MM.1S (cell line): ENCODE measurements at regions not wholly inside any gene's neighbourhood (a gene's known extent, or its start where the extent isn't known, plus 50 kb on each side); places are given as distances from the start of the nearest gene placed in this dataset.

Source experiments
- DNase-seq: peaks from one replicate; pipeline ENCODE4 v3.0.0-alpha.2; 2015
- H2AFZ ChIP-seq: fragments of 300-600 bp; sonication (generic); 2 replicates; pipeline ENCODE4 v1.6.0; 2016; ENCODE audit warnings: antibody characterized with exemption, low read length
- H3F3A ChIP-seq: fragments of 300-600 bp; sonication (generic); 2 replicates; pipeline ENCODE4 v1.6.1; 2016; ENCODE audit warnings: mild to moderate bottlenecking, antibody characterized with exemption, low read length, moderate library complexity, mixed read lengths; ENCODE audit not compliant: insufficient read depth
- H3K27ac ChIP-seq: fragments of 300-600 bp; sonication (generic); 2 replicates; pipeline ENCODE4 v1.5.1; 2016; ENCODE audit warnings: mild to moderate bottlenecking, low read length
- H3K27me3 ChIP-seq: fragments of 300-600 bp; sonication (generic); replicated peaks from 2 replicates; pipeline ENCODE4 v1.6.0; 2016; ENCODE audit warnings: low read length; ENCODE audit not compliant: insufficient read depth
- H3K36me3 ChIP-seq: fragments of 300-600 bp; sonication (generic); replicated peaks from 2 replicates; pipeline ENCODE4 v1.6.1; 2016; ENCODE audit warnings: mild to moderate bottlenecking, low read length, mixed read lengths; ENCODE audit not compliant: insufficient read depth
- H3K4me1 ChIP-seq: fragments of 300-600 bp; sonication (generic); 2 replicates; pipeline ENCODE4 v1.6.1; 2016; ENCODE audit warnings: low read length, mixed read lengths
- H3K4me2 ChIP-seq: fragments of 300-600 bp; sonication (generic); 2 replicates; pipeline ENCODE4 v1.6.0; 2016; ENCODE audit warnings: low read depth, low read length
- H3K4me3 ChIP-seq: fragments of 300-600 bp; sonication (generic); 2 replicates; pipeline ENCODE4 v1.5.1; 2016; ENCODE audit warnings: low read length, mixed read lengths
- H3K79me2 ChIP-seq: fragments of 300-600 bp; sonication (generic); 2 replicates; pipeline ENCODE4 v1.6.1; 2016; ENCODE audit warnings: mixed run types, low read length, mixed read lengths
- H3K9ac ChIP-seq: fragments of 300-600 bp; sonication (generic); 2 replicates; pipeline ENCODE4 v1.6.1; 2016; ENCODE audit warnings: low read length, mixed read lengths
- H3K9me2 ChIP-seq: fragments of 300-600 bp; sonication (generic); replicated peaks from 2 replicates; pipeline ENCODE4 v1.6.1; 2016; ENCODE audit warnings: mild to moderate bottlenecking, low read length, mixed read lengths; ENCODE audit not compliant: insufficient read depth
- H3K9me3 ChIP-seq: fragments of 300-600 bp; sonication (generic); replicated peaks from 2 replicates; pipeline ENCODE4 v1.6.1; 2016; ENCODE audit warnings: mild to moderate bottlenecking, low read length, mixed read lengths; ENCODE audit not compliant: insufficient read depth
- H4K20me1 ChIP-seq: fragments of 300-600 bp; sonication (generic); 2 replicates; pipeline ENCODE4 v1.6.1; 2016; ENCODE audit warnings: mild to moderate bottlenecking, low read length, moderate library complexity, mixed read lengths; ENCODE audit not compliant: insufficient read depth
- EZH2 ChIP-seq: fragments of 300-600 bp; sonication (generic); optimal IDR thresholded peaks from 2 replicates; pipeline ENCODE3; 2017; ENCODE audit warnings: low read depth, mild to moderate bottlenecking, antibody characterized with exemption, low read length, mixed read lengths
- EZH2phosphoT487 ChIP-seq: fragments of 300-600 bp; sonication (generic); IDR thresholded peaks from 2 replicates; pipeline ENCODE4 v1.6.1; 2018; ENCODE audit warnings: antibody characterized with exemption, low read length
- TF ChIP-seq, protein P1 (sequence below): fragments of 300-600 bp; sonication (generic); IDR thresholded peaks from 2 replicates; pipeline ENCODE4 v1.5.1; 2016; ENCODE audit warnings: antibody characterized with exemption, low read length, mixed read lengths

DNA sequence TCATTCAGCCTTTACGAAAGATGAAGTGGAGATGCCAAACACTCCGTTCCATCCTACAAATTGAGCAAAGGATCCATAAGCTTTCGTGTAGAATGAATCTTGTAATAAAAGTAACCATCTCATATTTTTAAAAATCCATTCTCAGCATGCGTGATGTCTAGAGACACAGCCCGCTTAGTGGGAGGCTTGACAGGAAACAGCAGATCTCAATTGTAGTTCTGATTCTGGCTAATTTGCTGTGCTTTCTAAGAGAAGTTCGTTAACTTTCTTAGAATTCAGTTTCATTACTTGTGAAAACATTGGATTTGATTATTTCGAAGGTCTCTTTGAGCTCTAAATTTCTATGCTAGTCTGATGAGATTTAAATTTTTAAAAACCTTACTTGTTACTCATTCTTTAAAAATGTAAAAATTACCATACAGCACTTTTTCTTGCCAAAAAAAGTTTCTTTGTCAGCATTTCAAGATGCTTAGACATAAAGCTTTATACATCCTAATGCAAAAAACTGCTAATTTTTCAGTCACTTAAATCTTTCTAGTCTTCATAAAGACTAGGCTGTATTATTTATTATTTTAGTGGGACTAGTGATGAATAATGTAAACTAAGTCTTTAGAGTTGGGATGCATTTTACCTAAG, 66.9 kb upstream of the NEIL3 start:
- no peak for DNase-seq
- no peaks in the 10 kb centered on the region for H3K36me3 ChIP-seq

DNA sequence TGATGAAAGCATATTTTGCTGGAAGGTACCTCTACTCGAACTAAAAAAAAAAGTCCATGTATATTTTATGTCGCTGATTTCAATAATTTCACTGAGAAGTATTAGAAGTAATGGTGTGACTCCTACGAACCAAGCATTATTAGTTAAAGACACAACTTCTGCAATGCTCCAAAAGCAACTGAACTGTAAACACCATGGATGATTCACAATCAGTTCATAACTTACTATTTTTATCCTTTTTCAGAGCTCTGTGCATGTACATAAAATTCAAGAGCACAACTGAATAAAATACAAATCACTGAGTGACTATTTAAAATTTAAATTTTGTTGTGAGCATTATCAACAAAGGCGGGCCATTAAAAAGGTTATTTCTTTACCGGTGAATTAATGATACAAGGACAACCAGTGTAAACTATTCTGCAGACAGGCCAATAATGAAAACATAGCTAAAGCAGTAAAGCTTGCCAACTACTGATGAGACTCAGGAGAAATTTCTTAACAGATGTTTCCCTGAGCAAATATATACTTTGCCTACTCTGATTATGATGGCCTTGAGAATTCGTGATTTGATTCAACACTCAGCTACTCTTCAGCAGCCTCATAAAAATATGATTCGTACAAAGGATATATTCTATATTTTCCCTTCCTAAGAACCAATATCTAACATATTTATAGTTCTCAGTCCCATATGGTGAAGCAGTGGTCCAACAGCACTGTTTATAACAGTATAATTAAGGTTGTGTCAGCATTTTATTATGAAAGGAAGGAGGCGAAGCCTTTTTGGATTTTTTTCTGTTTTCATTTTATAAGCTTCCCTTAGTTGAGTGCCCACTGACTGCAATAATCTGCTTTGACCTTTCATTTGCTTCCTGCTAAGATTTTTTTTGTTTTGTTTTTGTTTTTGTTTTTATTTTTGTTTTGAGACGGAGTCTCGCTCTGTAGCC, 62.8 kb upstream of the NEIL3 start:
- no peak overlapping the region for H2AFZ ChIP-seq
- DNase-seq, result no peak
- H3K4me3 ChIP-seq, result no peak overlapping the region
- H3K36me3 ChIP-seq, result no peaks in the 10 kb centered on the region
- no peaks in the 10 kb centered on the region for H3K4me1 ChIP-seq
- no peaks in the 10 kb centered on the region for H3K9me3 ChIP-seq
- no peaks in the 10 kb centered on the region for H3F3A ChIP-seq
- H3K27ac ChIP-seq, result no peak overlapping the region
- no peak overlapping the region for H3K4me2 ChIP-seq
- H3K27me3 ChIP-seq, result no peaks in the 10 kb centered on the region
- no peak overlapping the region for H3K9ac ChIP-seq
- TF ChIP-seq, protein P1, sequence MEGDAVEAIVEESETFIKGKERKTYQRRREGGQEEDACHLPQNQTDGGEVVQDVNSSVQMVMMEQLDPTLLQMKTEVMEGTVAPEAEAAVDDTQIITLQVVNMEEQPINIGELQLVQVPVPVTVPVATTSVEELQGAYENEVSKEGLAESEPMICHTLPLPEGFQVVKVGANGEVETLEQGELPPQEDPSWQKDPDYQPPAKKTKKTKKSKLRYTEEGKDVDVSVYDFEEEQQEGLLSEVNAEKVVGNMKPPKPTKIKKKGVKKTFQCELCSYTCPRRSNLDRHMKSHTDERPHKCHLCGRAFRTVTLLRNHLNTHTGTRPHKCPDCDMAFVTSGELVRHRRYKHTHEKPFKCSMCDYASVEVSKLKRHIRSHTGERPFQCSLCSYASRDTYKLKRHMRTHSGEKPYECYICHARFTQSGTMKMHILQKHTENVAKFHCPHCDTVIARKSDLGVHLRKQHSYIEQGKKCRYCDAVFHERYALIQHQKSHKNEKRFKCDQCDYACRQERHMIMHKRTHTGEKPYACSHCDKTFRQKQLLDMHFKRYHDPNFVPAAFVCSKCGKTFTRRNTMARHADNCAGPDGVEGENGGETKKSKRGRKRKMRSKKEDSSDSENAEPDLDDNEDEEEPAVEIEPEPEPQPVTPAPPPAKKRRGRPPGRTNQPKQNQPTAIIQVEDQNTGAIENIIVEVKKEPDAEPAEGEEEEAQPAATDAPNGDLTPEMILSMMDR, result no peak
- no peak for TF ChIP-seq EZH2phosphoT487
- no peaks in the 10 kb centered on the region for H4K20me1 ChIP-seq
- no peaks in the 10 kb centered on the region for H3K9me2 ChIP-seq
- no peaks in the 10 kb centered on the region for H3K79me2 ChIP-seq

More for the DNA sequence above, 66.9 kb upstream of the NEIL3 start:
- Histone ChIP-seq H3K4me3 (no peak overlapping the region), H3K79me2 (no peaks in the 10 kb centered on the region), H4K20me1 (no peaks in the 10 kb centered on the region), H3K4me2 (no peak overlapping the region), H3K9ac (no peak overlapping the region), H2AFZ (no peak overlapping the region), H3K4me1 (no peaks in the 10 kb centered on the region), H3K9me2 (no peaks in the 10 kb centered on the region), H3K9me3 (no peaks in the 10 kb centered on the region), H3F3A (no peaks in the 10 kb centered on the region), H3K27ac (no peak overlapping the region), H3K27me3 (no peaks in the 10 kb centered on the region)
- TF ChIP-seq, protein P1, result no peak
- no peak for TF ChIP-seq EZH2phosphoT487
- no peak for TF ChIP-seq EZH2

DNA sequence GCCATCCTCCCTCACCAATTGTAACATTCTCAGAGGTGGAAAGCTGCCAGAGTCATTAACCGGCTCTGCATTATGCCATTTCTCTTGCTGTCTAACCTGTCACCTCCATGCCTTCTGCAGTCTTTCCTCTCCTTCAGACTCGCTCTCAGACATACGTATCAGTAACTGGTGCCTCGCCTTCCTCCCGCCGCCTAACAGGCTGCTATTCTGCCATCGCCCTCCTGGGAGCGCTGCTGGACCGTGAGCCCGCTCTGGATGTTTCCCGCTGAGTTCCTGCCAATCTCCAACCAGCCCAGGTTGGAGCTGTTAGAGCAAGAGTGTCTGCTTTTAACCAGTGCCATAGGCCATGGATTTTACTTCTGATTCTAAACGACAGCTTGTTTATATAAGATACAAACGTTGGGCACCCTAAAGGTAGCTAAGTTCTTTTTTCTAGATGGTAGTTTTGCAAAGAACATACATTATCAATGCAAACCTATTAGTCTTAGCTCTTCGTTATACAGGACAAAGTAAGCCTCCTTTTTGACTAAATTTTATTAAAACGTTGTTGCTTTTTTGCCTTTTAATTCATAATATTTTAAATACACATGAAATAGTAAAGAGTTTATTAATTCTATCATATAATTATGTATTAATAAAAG, 59.5 kb upstream of the NEIL3 start:
- no peaks in the 10 kb centered on the region for H3K4me1 ChIP-seq
- no peaks in the 10 kb centered on the region for H3K79me2 ChIP-seq
- no peak overlapping the region for H3K27ac ChIP-seq
- H3K27me3 ChIP-seq, result no peaks in the 10 kb centered on the region
- no peak overlapping the region for H3K4me3 ChIP-seq
- H3K4me2 ChIP-seq, result no peak overlapping the region
- H3K9me2 ChIP-seq, result no peaks in the 10 kb centered on the region
- H3F3A ChIP-seq, result no peaks in the 10 kb centered on the region
- H3K36me3 ChIP-seq, result no peaks in the 10 kb centered on the region
- H4K20me1 ChIP-seq, result no peaks in the 10 kb centered on the region
- H2AFZ ChIP-seq, result no peak overlapping the region
- no peaks in the 10 kb centered on the region for H3K9me3 ChIP-seq
- no peak for DNase-seq
- no peak overlapping the region for H3K9ac ChIP-seq
- no peak for TF ChIP-seq EZH2
- no peak for TF ChIP-seq EZH2phosphoT487
- TF ChIP-seq, protein P1, result 0 out of 2 replicates have a peak, but pooled peaks have one; percentile 6
